Left ventricle myocardium superior (tissue), 1 donor: ENCODE measurements at regions not wholly inside any gene's neighbourhood (a gene's known extent, or its start where the extent isn't known, plus 50 kb on each side); places are given as distances from the start of the nearest gene placed in this dataset.
"Not testable (repeated sequence)": the region's sequence is repeated elsewhere in the genome, so short reads cannot be mapped to it uniquely, and the experiment has no call there.

Experiments used
- ATAC-seq: fragments of 200-7000 bp; cut with Tn5 transposase; one replicate; pipeline ENCODE4 v1.9.1; 2020; ENCODE audit warnings: mild to moderate bottlenecking, moderate library complexity
- DNase-seq: peaks from one replicate; pipeline ENCODE4 v3.0.0-alpha.2; 2020
- intact Hi-C: fragments of 100-400 bp; cut with micrococcal nuclease; formaldehyde crosslinking; loops from one replicate; pipeline ENCODE4 v1.11.0; 2022
- donor health status: DM: no; HTN: yes; CAD: no; lungs with severe emphysema.

DNA sequence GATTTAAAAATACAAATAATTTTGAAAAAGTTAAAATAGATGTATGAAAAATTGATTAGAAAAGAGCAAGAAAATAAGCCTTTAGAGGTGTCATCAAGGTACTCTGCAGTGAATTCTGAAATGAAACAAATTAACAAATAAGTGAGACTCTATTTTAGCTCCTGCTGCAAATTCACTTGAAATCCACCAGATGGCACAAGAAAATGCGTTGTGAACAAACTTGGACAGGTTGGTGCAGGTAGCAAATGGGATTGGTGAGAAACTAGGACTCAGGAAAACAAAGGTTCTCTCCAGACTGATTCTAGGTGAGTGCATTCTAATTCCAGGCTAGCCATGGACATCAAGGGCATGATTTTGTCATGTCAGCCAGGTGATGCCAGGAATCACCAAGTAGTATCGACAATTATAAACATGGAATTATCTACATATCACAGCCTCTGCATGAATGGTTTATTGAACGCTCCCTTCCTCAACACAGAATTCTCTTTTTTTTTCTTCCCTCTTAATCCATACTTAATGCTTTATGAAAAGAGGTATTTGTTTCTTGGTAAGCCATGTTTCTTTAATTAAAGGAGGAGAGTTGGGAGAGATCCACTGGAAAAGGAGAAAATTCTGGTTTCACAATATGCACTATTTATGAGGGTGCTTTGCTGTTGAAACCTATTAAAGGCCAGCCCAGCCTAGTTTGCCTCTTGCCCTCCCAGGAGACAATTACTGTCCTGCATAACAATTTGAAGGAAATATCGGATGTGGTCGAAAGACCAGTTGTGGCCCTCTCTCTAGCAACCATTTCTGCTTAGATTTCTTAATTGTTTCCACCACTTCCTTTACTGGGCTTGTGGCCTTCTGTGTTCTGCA lies 118.1 kb downstream of the ZNF365 start:
- ATAC-seq (peak; percentile 85), DNase-seq (no peak)
- intact Hi-C loops: no loop called here

DNA sequence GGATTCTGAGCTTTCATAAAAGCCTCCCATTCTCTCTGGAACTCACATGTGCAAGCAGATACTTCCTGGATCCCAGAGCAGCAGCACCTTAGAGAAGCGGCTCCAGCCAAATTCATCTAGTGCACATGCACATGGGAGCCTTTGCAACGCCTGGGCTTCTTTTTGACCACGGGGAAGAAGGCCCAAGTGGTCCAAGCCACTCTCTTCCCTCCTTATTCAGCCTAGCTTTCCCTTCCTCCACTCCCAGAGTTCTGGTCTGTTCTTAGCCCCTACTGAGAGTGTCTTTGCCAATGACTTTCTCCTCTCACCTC lies 118.7 kb downstream of the ZNF365 start:
- no peak for ATAC-seq
- no peak for DNase-seq
- intact Hi-C loops: no loop called here

- ATAC-seq: no peak
- intact Hi-C loops: no loop called here
- no peak for DNase-seq
These were observed 122.8 kb downstream of the ZNF365 start for GRCh38 chr10:62496925-62497324.

DNA sequence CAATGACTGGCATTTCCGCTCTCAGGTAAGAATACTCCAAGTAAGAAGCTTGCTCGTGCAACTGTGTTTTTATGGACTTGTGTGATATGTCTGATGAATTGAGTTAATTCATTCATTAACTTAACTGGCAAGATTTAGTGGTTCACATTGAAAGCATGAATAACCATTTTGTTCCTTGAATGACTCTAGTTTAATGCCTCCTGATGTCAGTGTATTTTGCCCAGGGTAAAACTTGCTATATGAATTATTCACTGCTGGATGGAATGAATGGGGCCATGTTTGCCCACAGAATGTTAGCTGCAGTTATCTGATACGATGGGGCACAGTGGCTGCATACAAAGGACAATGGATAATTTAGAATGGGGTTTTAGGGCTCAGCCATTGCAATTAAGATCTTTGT lies 124.1 kb downstream of the ZNF365 start:
- no peak for ATAC-seq
- intact Hi-C loops: no loop called here
- DNase-seq: no peak

GRCh38 chr10:62500116-62500515 lies 125.9 kb downstream of the ZNF365 start:
- DNase-seq, intact Hi-C loops, ATAC-seq: not testable (repeated sequence)

DNA sequence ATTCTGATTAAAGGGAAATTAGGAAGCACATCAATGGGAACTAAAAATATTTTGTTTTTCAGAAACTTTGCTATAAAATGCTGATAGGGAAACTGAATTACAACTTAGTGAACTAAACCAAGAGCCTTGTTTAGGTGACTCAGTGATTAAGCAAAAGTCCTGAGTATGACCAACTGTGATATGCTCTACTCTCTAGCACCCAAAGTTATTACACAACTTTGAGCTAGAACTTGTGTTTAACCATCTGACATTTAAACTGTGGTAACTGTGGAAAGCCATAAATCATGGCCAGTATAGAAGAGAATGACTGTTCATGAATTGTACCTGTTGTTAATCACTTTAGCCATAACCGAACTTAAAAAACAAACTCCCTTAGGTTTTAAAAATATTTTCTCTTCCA lies 127.4 kb downstream of the ZNF365 start:
- ATAC-seq (no peak), DNase-seq (no peak)
- intact Hi-C loops: no loop called here

- intact Hi-C loops: no loop called here
- DNase-seq: no peak
- ATAC-seq: peak; percentile 50
These were observed 128.9 kb downstream of the ZNF365 start for GRCh38 chr10:62502995-62503613.

- intact Hi-C loops: no loop called here
- ATAC-seq: no peak
- DNase-seq: no peak
These were observed 129.7 kb downstream of the ZNF365 start for GRCh38 chr10:62503872-62504271.

GRCh38 chr10:62506371-62506770 lies 132.2 kb downstream of the ZNF365 start:
- no peak for ATAC-seq
- intact Hi-C loops: no loop called here
- DNase-seq: no peak

DNA sequence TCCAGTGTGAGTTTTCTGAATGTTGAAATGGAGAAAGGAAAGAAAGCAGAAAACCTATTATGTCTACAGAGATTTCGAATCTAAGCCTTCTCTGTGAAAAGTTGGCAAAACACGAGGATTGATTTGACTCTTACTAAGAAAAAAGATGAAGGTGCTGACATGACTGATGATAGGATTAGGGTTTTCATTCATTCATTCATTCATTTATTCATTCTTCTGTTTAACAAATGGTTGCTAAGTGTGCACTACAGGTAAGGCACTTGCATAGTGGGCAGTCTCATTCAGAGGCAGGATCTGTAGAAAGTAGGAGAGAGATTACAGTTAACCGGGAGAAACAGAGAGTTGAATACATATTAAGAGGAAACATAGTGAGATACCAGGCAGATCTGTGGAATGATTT lies 137.1 kb downstream of the ZNF365 start:
- intact Hi-C loops: no loop called here
- no peak for ATAC-seq

GRCh38 chr10:62511656-62512055 lies 137.5 kb downstream of the ZNF365 start:
- intact Hi-C loops: no loop called here
- ATAC-seq (no peak), DNase-seq (no peak)

More for the DNA sequence above, 137.1 kb downstream of the ZNF365 start:
- no peak for DNase-seq

GRCh38 chr10:62512732-62513475 lies 138.7 kb downstream of the ZNF365 start:
- no peak for DNase-seq
- ATAC-seq: no peak
- intact Hi-C loops: no loop called here

- DNase-seq (no peak), ATAC-seq (no peak)
- intact Hi-C loops: no loop called here
These were observed 140.0 kb downstream of the ZNF365 start for GRCh38 chr10:62514079-62514693.

DNA sequence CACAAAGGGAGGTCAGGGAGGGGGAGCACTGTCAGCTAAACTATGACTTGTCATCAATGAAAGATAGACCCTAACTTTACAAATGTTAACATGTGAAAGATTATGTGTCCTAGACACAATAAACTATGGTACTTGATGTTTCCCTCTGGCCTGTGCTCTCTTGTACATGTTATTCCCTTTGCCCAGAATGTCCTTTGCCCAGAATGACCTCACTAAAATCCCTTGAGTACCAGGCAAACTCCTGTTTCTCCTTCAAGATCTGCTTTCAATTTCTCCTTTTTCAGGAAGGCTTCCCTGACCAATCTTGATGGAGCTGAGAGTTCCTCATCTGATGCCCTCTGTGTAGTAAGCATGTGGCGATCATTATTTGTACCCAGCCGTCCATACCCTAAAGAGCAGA lies 143.1 kb downstream of the ZNF365 start:
- DNase-seq: no peak
- peak; percentile 64 for ATAC-seq
- intact Hi-C loops: no loop called here

DNA sequence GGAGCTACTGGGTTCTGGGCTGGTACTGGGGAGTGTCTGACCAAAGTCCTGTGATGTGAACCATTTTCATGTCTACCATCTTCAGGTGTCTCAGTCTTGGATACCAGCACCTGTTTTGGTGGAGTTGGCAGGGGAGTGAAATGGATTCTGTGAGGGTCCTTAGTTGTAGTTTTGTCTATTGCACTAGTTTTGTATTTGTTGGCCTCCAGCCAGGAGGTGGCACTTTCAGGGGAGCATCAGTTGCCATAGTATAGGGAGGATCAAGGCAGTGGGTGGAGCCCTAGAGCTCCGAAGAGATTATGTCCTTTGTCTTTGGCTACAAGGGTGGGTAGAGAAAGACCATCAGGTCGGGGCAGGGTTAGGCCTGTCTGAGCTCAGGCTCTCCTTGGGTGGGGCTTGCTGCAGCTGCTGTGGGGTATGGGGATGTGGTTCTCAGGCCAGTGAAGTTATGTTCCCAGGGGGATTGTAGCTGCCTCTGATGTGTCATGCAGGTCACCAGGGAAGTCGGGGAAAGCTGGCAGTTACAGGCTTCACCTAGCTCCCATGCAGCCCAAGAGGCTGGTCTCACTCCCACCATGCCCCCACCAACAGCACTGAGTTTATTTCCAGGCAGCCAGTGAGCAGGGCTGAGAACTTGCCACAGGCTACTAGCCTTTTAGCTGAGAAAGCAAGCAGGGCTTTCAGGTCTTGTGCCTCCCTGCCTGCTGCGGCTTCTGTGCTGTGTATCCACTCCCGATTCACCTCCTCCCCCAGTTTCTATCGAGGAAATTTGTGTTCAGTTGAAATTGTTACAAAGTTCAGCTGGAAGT lies 153.1 kb downstream of the ZNF365 start:
- DNase-seq: no peak
- intact Hi-C loops: no loop called here
- ATAC-seq: no peak

DNA sequence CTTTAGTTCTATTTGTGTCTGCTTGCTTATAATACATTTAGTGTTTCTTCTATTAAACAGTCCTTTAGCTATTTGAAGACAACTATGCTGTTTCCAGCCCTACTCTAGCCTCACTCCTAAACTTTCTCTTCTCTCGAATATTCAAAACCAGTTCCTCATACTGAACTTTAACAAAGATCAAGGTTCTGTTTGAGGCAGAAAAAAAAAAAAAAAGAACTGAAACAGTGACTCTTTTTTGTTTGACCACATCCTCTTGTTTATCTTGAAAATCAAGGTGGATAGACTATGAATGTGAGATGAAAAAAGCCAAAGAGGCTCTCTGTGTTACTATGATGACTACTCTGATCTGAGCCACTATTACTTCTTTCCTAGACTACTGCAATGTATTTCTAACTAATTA lies 154.3 kb downstream of the ZNF365 start:
- intact Hi-C loops: no loop called here
- ATAC-seq (no peak), DNase-seq (no peak)

DNA sequence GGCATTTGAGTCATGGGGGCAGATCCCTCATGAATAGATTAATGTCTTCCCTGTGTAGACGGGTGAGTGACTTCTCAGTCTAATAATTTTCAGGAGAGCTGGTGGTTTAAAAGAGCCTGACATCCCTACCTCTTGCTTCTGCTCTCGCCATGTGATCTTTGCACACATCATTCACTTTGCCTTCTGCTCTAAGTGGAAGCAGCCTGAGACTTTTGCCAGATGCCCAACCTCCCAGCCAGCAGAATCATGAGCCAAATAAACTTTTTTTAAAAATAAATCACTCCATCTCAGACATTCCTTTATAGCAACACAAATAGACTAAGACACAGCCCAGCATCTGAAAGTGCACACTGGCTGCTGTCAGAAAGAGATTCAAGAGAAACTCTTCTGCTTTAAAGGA lies 155.2 kb downstream of the ZNF365 start:
- no peak for DNase-seq
- intact Hi-C loops: no loop called here
- no peak for ATAC-seq

- no peak for ATAC-seq
- intact Hi-C loops: no loop called here
- no peak for DNase-seq
These were observed 159.9 kb downstream of the ZNF365 start for GRCh38 chr10:62534031-62534430.

DNA sequence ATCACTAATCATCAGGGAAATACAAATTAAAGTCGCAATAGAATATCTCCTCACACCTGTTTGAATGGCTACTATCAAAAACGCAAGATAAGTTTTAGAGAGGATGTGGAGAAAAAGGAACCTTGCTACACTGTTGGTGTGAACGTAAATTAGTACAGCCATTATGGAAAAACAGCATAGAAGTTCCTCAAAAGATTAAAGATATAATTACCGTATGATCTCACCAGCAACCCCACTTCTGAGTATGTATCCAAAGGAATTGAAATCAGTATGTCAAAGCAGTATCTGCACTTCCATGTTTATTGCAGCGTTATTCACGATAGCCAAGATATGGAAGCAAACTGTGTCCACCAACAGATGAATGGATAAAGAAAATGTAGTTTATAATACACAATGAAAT lies 164.4 kb downstream of the ZNF365 start:
- ATAC-seq (no peak), DNase-seq (no peak)
- intact Hi-C loops: no loop called here
